Activated naive CD4-positive, alpha-beta T cell treated with anti-CD3 and anti-CD28 coated beads, Interleukin-2, amount 50 U/mL, for 72 hours (primary cell): ENCODE measurements at regions not wholly inside any gene's neighbourhood (a gene's known extent, or its start where the extent isn't known, plus 50 kb on each side); places are given as distances from the start of the nearest gene placed in this dataset.
"Not testable (repeated sequence)": the region's sequence is repeated elsewhere in the genome, so short reads cannot be mapped to it uniquely, and the experiment has no call there.

Experiments
- ATAC-seq, 2 donors: fragments of 150-1000 bp; cut with Tn5 transposase; 2 replicates each; pipeline ENCODE4 v1.10.0; 2021; ENCODE audit warnings: mild to moderate bottlenecking in 2 of 2, moderate library complexity in 2 of 2
- DNase-seq, 2 donors: peaks; one replicate each; pipeline ENCODE4 v3.0.0; 2021 to 2022; ENCODE audit warnings: low spot score in 2 of 2
- H3K27ac Mint-ChIP-seq, 2 donors: one replicate each; pipeline ENCODE4 v1.8.0; 2022; ENCODE audit warnings: mild to moderate bottlenecking in 2 of 2, mixed read lengths in 2 of 2
- H3K36me3 Mint-ChIP-seq, 2 donors: one replicate each; pipeline ENCODE4 v1.8.0; 2022; ENCODE audit warnings: mixed read lengths in 2 of 2
- H3K9me3 Mint-ChIP-seq, 2 donors: one replicate each; pipeline ENCODE4 v1.8.0; 2022; ENCODE audit warnings: mixed read lengths in 2 of 2

- Mint-ChIP-seq H3K9me3 (peaks cover 25 to 31% of the 10 kb centered on the region in 2 donors), H3K36me3 (peaks cover 31 to 37% of the 10 kb centered on the region in 2 donors)
- no peak for ATAC-seq
These were observed 773.3 kb upstream of the DEFB115 start for GRCh38 chr20:30484009-30484748.

GRCh38 chr20:30484749-30485070 lies 772.8 kb upstream of the DEFB115 start:
- DNase-seq (no peak), ATAC-seq (no peak)
- Mint-ChIP-seq H3K9me3 (peaks cover 22 to 28% of the 10 kb centered on the region in 2 donors), H3K27ac (no peak overlapping the region), H3K36me3 (peaks cover 31 to 36% of the 10 kb centered on the region in 2 donors)

More at GRCh38 chr20:30484009-30484748, 773.3 kb upstream of the DEFB115 start:
- DNase-seq = no peak
- H3K27ac Mint-ChIP-seq = no peak overlapping the region

GRCh38 chr20:30485331-30486102 lies 771.9 kb upstream of the DEFB115 start:
- peaks cover 22 to 28% of the 10 kb centered on the region in 2 donors for H3K9me3 Mint-ChIP-seq
- H3K27ac Mint-ChIP-seq = no peak overlapping the region
- peaks cover 30 to 31% of the 10 kb centered on the region in 2 donors for H3K36me3 Mint-ChIP-seq
- DNase-seq = no peak
- no peak for ATAC-seq

- H3K36me3 Mint-ChIP-seq = peaks cover 29 to 37% of the 10 kb centered on the region in 2 donors
- H3K27ac Mint-ChIP-seq = no peak overlapping the region
- H3K9me3 Mint-ChIP-seq = peaks cover 26 to 31% of the 10 kb centered on the region in 2 donors
- DNase-seq (no peak), ATAC-seq (no peak)
These were observed 771.4 kb upstream of the DEFB115 start for GRCh38 chr20:30486103-30486478.

- Mint-ChIP-seq H3K36me3 (peaks cover 31 to 33% of the 10 kb centered on the region in 2 donors), H3K9me3 (peaks cover 22 to 27% of the 10 kb centered on the region in 2 donors)
- H3K27ac Mint-ChIP-seq, DNase-seq, ATAC-seq: not testable (repeated sequence)
These were observed 770.0 kb upstream of the DEFB115 start for GRCh38 chr20:30487461-30487860.

GRCh38 chr20:30487947-30488926 lies 769.2 kb upstream of the DEFB115 start:
- Mint-ChIP-seq H3K9me3 (peaks cover 22 to 27% of the 10 kb centered on the region in 2 donors), H3K36me3 (peaks cover 31 to 33% of the 10 kb centered on the region in 2 donors), H3K27ac (no peak overlapping the region)
- DNase-seq = no peak
- ATAC-seq = no peak

GRCh38 chr20:30488941-30489613 lies 768.4 kb upstream of the DEFB115 start:
- DNase-seq (no peak), ATAC-seq (no peak)
- no peak overlapping the region for H3K27ac Mint-ChIP-seq
- peaks cover 27 to 35% of the 10 kb centered on the region in 2 donors for H3K36me3 Mint-ChIP-seq
- peaks cover 21 to 22% of the 10 kb centered on the region in 2 donors for H3K9me3 Mint-ChIP-seq

- peaks cover 27 to 35% of the 10 kb centered on the region in 2 donors for H3K36me3 Mint-ChIP-seq
- no peak for ATAC-seq
- H3K27ac Mint-ChIP-seq = no peak overlapping the region
- peaks cover 22% of the 10 kb centered on the region in 2 donors for H3K9me3 Mint-ChIP-seq
- no peak for DNase-seq
These were observed 767.9 kb upstream of the DEFB115 start for GRCh38 chr20:30489614-30490003.

GRCh38 chr20:30491016-30491415 lies 766.4 kb upstream of the DEFB115 start:
- Mint-ChIP-seq H3K36me3 (peaks cover 24 to 33% of the 10 kb centered on the region in 2 donors), H3K27ac (no peak overlapping the region), H3K9me3 (peaks cover 19 to 20% of the 10 kb centered on the region in 2 donors)
- no peak for ATAC-seq
- DNase-seq = no peak

- not testable (repeated sequence) for H3K9me3 Mint-ChIP-seq, H3K36me3 Mint-ChIP-seq, DNase-seq, ATAC-seq, H3K27ac Mint-ChIP-seq
These were observed 760.8 kb upstream of the DEFB115 start for GRCh38 chr20:30496656-30497055.

- not testable (repeated sequence) for H3K9me3 Mint-ChIP-seq, ATAC-seq, H3K27ac Mint-ChIP-seq, H3K36me3 Mint-ChIP-seq, DNase-seq
These were observed 760.3 kb upstream of the DEFB115 start for GRCh38 chr20:30497191-30497590.

GRCh38 chr20:30499123-30499522 lies 758.3 kb upstream of the DEFB115 start:
- no peaks in the 10 kb centered on the region for H3K36me3 Mint-ChIP-seq
- no peak overlapping the region for H3K27ac Mint-ChIP-seq
- H3K9me3 Mint-ChIP-seq = no peaks in the 10 kb centered on the region
- no peak for ATAC-seq
- DNase-seq = no peak

GRCh38 chr20:30499716-30500446 lies 757.6 kb upstream of the DEFB115 start:
- H3K9me3 Mint-ChIP-seq, ATAC-seq, DNase-seq, H3K36me3 Mint-ChIP-seq, H3K27ac Mint-ChIP-seq: not testable (repeated sequence)

GRCh38 chr20:30500447-30500820 lies 757.0 kb upstream of the DEFB115 start:
- not testable (repeated sequence) for H3K9me3 Mint-ChIP-seq, H3K36me3 Mint-ChIP-seq, ATAC-seq, DNase-seq, H3K27ac Mint-ChIP-seq

GRCh38 chr20:30500829-30501440 lies 756.5 kb upstream of the DEFB115 start:
- ATAC-seq (no peak), DNase-seq (no peak)
- Mint-ChIP-seq H3K9me3 (no peaks in the 10 kb centered on the region), H3K36me3 (no peaks in the 10 kb centered on the region), H3K27ac (no peak overlapping the region)
